ENCODE measurements at regions not wholly inside any gene's neighbourhood (a gene's known extent, or its start where the extent isn't known, plus 50 kb on each side); places are given as distances from the start of the nearest gene placed in this dataset.

GRCh38 chr5:165188556-165189175, 1683.2 kb downstream of the MAT2B start:
- DNase-seq (ENCODE audit: low spot score), result no peak

GRCh38 chr5:165196961-165197360, 1691.5 kb downstream of the MAT2B start:
- no peak for DNase-seq (ENCODE audit: low spot score)

GRCh38 chr5:165201369-165201768, 1696.0 kb downstream of the MAT2B start:
- no peak for DNase-seq (ENCODE audit: low spot score)

GRCh38 chr5:165201771-165202518, 1696.5 kb downstream of the MAT2B start:
- no peak for DNase-seq (ENCODE audit: low spot score)

- no peak for DNase-seq (ENCODE audit: low spot score)
These were observed 1697.1 kb downstream of the MAT2B start for GRCh38 chr5:165202519-165202910.

GRCh38 chr5:165209101-165209727, 1703.8 kb downstream of the MAT2B start:
- peak; percentile 48 for DNase-seq (ENCODE audit: low spot score)

- no peak for DNase-seq (ENCODE audit: low spot score)
These were observed 1719.1 kb downstream of the MAT2B start for GRCh38 chr5:165224366-165225045.

- no peak for DNase-seq (ENCODE audit: low spot score)
These were observed 1722.1 kb downstream of the MAT2B start for GRCh38 chr5:165227515-165227914.

- DNase-seq (ENCODE audit: low spot score), result no peak
These were observed 1722.8 kb downstream of the MAT2B start for GRCh38 chr5:165228184-165228583.

GRCh38 chr5:165231821-165232508, 1726.5 kb downstream of the MAT2B start:
- no peak for DNase-seq (ENCODE audit: low spot score)

GRCh38 chr5:165232509-165233028, 1727.2 kb downstream of the MAT2B start:
- no peak for DNase-seq (ENCODE audit: low spot score)

GRCh38 chr5:165241811-165242210, 1736.4 kb downstream of the MAT2B start:
- no peak for DNase-seq (ENCODE audit: low spot score)

- DNase-seq (ENCODE audit: low spot score), result no peak
These were observed 1737.2 kb downstream of the MAT2B start for GRCh38 chr5:165242646-165243045.

- no peak for DNase-seq (ENCODE audit: low spot score)
These were observed 1739.0 kb downstream of the MAT2B start for GRCh38 chr5:165244407-165244806.

GRCh38 chr5:165258197-165258771, 1752.9 kb downstream of the MAT2B start:
- no peak for DNase-seq (ENCODE audit: low spot score)

- DNase-seq (ENCODE audit: low spot score), result no peak
These were observed 1755.0 kb downstream of the MAT2B start for GRCh38 chr5:165260426-165260825.

GRCh38 chr5:165263536-165263935, 1758.1 kb downstream of the MAT2B start:
- no peak for DNase-seq (ENCODE audit: low spot score)

GRCh38 chr5:165266939-165267338, 1761.5 kb downstream of the MAT2B start:
- DNase-seq (ENCODE audit: low spot score), result no peak

GRCh38 chr5:165272436-165272835, 1767.0 kb downstream of the MAT2B start:
- no peak for DNase-seq (ENCODE audit: low spot score)

- no peak for DNase-seq (ENCODE audit: low spot score)
These were observed 1772.2 kb downstream of the MAT2B start for GRCh38 chr5:165277661-165278060.

- DNase-seq (ENCODE audit: low spot score), result no peak
These were observed 1777.1 kb downstream of the MAT2B start for GRCh38 chr5:165282491-165282890.

GRCh38 chr5:165286692-165287091, 1781.3 kb downstream of the MAT2B start:
- DNase-seq (ENCODE audit: low spot score), result no peak

All from NAMALWA (cell line).